HG03103 (cell line): ENCODE measurements at regions not wholly inside any gene's neighbourhood (a gene's known extent, or its start where the extent isn't known, plus 50 kb on each side); places are given as distances from the start of the nearest gene placed in this dataset.
"Not testable (repeated sequence)": the region's sequence is repeated elsewhere in the genome, so short reads cannot be mapped to it uniquely, and the experiment has no call there.

Source experiments
- ATAC-seq: cut with Tn5 transposase; IDR thresholded peaks from one replicate; pipeline ENCODE4 v1.9.1; 2021; ENCODE audit warnings: low read depth; ENCODE audit not compliant: unreplicated experiment

- not testable (repeated sequence) for ATAC-seq
Measured at GRCh38 chr9:87388708-87389107, 109.0 kb upstream of the DAPK1 start.

GRCh38 chr9:87389936-87390335 is 107.7 kb upstream of the DAPK1 start:
- no peak for ATAC-seq

- no peak for ATAC-seq
Measured at GRCh38 chr9:87390361-87390760, 107.3 kb upstream of the DAPK1 start.

GRCh38 chr9:87392086-87392485 is 105.6 kb upstream of the DAPK1 start:
- no peak for ATAC-seq

- ATAC-seq, result no peak
Measured at GRCh38 chr9:87393706-87394230, 103.9 kb upstream of the DAPK1 start.

- ATAC-seq, result no peak
Measured at GRCh38 chr9:87395804-87396479, 101.7 kb upstream of the DAPK1 start.

- no peak for ATAC-seq
Measured at GRCh38 chr9:87401681-87402080, 96.0 kb upstream of the DAPK1 start.

GRCh38 chr9:87402537-87402936 is 95.1 kb upstream of the DAPK1 start:
- ATAC-seq, result no peak

- ATAC-seq, result no peak
Measured at GRCh38 chr9:87405677-87406542, 91.8 kb upstream of the DAPK1 start.

- ATAC-seq, result no peak
Measured at GRCh38 chr9:87406543-87407166, 91.0 kb upstream of the DAPK1 start.

- not testable (repeated sequence) for ATAC-seq
Measured at GRCh38 chr9:87410047-87411005, 87.3 kb upstream of the DAPK1 start.

- ATAC-seq, result no peak
Measured at GRCh38 chr9:87420884-87421283, 76.8 kb upstream of the DAPK1 start.

- ATAC-seq, result no peak
Measured at GRCh38 chr9:87421734-87422133, 75.9 kb upstream of the DAPK1 start.

- no peak for ATAC-seq
Measured at GRCh38 chr9:87422999-87423398, 74.7 kb upstream of the DAPK1 start.

- not testable (repeated sequence) for ATAC-seq
Measured at GRCh38 chr9:87423885-87424284, 73.8 kb upstream of the DAPK1 start.

- ATAC-seq, result no peak
Measured at GRCh38 chr9:87425202-87425601, 72.5 kb upstream of the DAPK1 start.

GRCh38 chr9:87427851-87428506 is 69.7 kb upstream of the DAPK1 start:
- no peak for ATAC-seq

GRCh38 chr9:87428659-87429058 is 69.0 kb upstream of the DAPK1 start:
- ATAC-seq, result no peak

- ATAC-seq, result no peak
Measured at GRCh38 chr9:87431837-87432236, 65.8 kb upstream of the DAPK1 start.

- no peak for ATAC-seq
Measured at GRCh38 chr9:87433853-87434252, 63.8 kb upstream of the DAPK1 start.
